HCT116 (cell line): ENCODE measurements at regions not wholly inside any gene's neighbourhood (a gene's known extent, or its start where the extent isn't known, plus 50 kb on each side); places are given as distances from the start of the nearest gene placed in this dataset.

Experiments
- CEBPB ChIP-seq: IDR thresholded peaks from 2 replicates; pipeline ENCODE4 v1.6.1; 2012; ENCODE audit warnings: low read depth
- ELF1 ChIP-seq: IDR thresholded peaks from 2 replicates; pipeline ENCODE4 v1.6.1; 2012; ENCODE audit warnings: low read depth, borderline replicate concordance
- EZH2 ChIP-seq: fragments of 200-600 bp; sonication (generic); IDR thresholded peaks from 2 replicates; pipeline ENCODE4 v1.6.1; 2017; ENCODE audit warnings: antibody characterized with exemption, mixed run types
- EZH2phosphoT487 ChIP-seq: fragments of 200-600 bp; IDR thresholded peaks from 2 replicates; pipeline ENCODE4 v1.6.1; 2018; ENCODE audit warnings: antibody characterized with exemption, borderline replicate concordance
- JUND ChIP-seq: IDR thresholded peaks from 2 replicates; pipeline ENCODE4 v1.6.1; 2012
- POLR2A ChIP-seq: IDR thresholded peaks from 2 replicates; pipeline ENCODE4 v1.7.0; 2011; ENCODE audit warnings: borderline replicate concordance; ENCODE audit not compliant: insufficient read depth, insufficient read length; ENCODE audit errors: extremely low read depth
- TF ChIP-seq, protein P1 (sequence below), 3 experiments: fragments of 200-600 bp in 1 of 3; sonication (generic) in 1 of 3; IDR thresholded peaks in 2 of 3; conservative IDR thresholded peaks in 1 of 3; 2 replicates each; pipeline ENCODE4 v1.5.1; 2012 to 2017; ENCODE audit warnings: low read depth in 2 of 3, low read length in 2 of 3, antibody characterized with exemption in 1 of 3, borderline replicate concordance in 1 of 3, control low read depth in 1 of 3, mild to moderate bottlenecking in 1 of 3, mixed read lengths in 1 of 3, mixed run types in 1 of 3, moderate library complexity in 1 of 3; ENCODE audit not compliant: insufficient read depth in 1 of 3
- TF ChIP-seq, protein P2 (sequence below): IDR thresholded peaks from 2 replicates; pipeline ENCODE4 v1.6.1; 2012; ENCODE audit warnings: low read depth

DNA sequence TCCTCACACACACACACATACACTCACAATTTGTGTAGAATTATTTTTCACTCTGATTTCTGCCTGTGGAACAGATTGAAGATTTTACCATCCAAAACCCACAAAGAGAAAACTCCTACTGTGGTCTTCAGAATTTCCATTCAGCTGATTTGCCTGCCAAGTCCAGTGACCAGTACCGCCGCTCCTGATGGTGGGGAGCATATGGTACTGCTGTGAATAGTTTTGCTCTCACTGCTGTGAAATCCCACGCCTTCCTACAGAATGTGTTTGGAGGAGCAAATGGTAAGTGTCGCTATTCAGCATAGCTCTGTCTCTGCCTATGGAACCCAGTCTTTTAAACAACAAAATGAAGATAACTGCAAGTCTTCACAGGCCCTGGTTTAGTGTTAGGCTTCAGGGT, 629.5 kb downstream of the LMO4 start:
- TF ChIP-seq, protein P1, sequence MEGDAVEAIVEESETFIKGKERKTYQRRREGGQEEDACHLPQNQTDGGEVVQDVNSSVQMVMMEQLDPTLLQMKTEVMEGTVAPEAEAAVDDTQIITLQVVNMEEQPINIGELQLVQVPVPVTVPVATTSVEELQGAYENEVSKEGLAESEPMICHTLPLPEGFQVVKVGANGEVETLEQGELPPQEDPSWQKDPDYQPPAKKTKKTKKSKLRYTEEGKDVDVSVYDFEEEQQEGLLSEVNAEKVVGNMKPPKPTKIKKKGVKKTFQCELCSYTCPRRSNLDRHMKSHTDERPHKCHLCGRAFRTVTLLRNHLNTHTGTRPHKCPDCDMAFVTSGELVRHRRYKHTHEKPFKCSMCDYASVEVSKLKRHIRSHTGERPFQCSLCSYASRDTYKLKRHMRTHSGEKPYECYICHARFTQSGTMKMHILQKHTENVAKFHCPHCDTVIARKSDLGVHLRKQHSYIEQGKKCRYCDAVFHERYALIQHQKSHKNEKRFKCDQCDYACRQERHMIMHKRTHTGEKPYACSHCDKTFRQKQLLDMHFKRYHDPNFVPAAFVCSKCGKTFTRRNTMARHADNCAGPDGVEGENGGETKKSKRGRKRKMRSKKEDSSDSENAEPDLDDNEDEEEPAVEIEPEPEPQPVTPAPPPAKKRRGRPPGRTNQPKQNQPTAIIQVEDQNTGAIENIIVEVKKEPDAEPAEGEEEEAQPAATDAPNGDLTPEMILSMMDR (IDR thresholded peaks at IDR 0.05 in 2 of 3, conservative IDR thresholded peaks at IDR 0.05 in 1 of 3; ENCODE audit: borderline replicate concordance in 1 of 3, insufficient read depth in 1 of 3, low read depth in 2 of 3, low read length in 2 of 3) = no peak
- no peak for TF ChIP-seq ELF1
- TF ChIP-seq POLR2A = no peak
- TF ChIP-seq, protein P2, sequence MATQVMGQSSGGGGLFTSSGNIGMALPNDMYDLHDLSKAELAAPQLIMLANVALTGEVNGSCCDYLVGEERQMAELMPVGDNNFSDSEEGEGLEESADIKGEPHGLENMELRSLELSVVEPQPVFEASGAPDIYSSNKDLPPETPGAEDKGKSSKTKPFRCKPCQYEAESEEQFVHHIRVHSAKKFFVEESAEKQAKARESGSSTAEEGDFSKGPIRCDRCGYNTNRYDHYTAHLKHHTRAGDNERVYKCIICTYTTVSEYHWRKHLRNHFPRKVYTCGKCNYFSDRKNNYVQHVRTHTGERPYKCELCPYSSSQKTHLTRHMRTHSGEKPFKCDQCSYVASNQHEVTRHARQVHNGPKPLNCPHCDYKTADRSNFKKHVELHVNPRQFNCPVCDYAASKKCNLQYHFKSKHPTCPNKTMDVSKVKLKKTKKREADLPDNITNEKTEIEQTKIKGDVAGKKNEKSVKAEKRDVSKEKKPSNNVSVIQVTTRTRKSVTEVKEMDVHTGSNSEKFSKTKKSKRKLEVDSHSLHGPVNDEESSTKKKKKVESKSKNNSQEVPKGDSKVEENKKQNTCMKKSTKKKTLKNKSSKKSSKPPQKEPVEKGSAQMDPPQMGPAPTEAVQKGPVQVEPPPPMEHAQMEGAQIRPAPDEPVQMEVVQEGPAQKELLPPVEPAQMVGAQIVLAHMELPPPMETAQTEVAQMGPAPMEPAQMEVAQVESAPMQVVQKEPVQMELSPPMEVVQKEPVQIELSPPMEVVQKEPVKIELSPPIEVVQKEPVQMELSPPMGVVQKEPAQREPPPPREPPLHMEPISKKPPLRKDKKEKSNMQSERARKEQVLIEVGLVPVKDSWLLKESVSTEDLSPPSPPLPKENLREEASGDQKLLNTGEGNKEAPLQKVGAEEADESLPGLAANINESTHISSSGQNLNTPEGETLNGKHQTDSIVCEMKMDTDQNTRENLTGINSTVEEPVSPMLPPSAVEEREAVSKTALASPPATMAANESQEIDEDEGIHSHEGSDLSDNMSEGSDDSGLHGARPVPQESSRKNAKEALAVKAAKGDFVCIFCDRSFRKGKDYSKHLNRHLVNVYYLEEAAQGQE = no peak
- TF ChIP-seq EZH2 = no peak
- TF ChIP-seq EZH2phosphoT487 = no peak
- TF ChIP-seq CEBPB = no peak
- no peak for TF ChIP-seq JUND
